ENCODE measurements at regions not wholly inside any gene's neighbourhood (a gene's known extent, or its start where the extent isn't known, plus 50 kb on each side); places are given as distances from the start of the nearest gene placed in this dataset.

DNA sequence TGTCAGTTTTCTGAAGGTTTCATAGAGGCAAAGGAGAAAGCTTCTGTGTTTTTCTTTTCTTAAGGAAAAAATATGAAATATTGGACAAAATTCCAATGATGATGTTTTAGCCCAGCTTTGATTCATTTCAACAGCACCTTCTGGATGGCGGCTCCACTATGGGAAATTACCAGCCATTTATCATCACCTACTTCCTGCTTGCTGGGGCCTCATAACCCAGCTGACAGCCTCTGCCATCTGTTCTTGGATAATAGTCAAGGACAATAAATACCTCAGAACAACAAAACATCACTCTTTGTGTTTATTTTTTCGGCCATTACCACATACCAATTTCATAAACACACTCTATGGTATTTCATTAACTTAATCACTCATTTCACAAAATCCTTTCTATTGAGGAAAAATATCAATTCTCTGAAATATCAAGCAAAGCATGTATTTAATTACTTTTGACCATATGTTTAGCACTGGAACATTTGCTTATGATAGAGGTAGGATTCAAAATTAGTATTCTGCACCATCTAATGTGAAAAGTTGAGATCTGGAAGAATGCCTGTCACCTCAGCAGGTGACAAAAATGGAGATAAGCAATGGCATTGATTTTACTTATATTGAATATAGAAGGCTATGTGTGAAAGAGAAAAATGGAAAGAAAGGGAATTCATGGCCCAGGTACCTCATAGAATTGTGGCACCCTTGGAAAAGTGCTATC is 629.7 kb downstream of the LIG4 start:
- H3K9ac ChIP-seq (ENCODE audit: extremely low read depth, low read length, poor library complexity, severe bottlenecking), result no peak overlapping the region
- DNase-seq, result no peak
- Mint-ChIP-seq H3K4me3 (no peak overlapping the region), H3K9me3 (no peaks in the 10 kb centered on the region), H3K27ac (no peak overlapping the region), H3K4me1 (peaks cover 12% of the 10 kb centered on the region), H3K27me3 (ENCODE audit: insufficient read depth) (no peaks in the 10 kb centered on the region), H3K36me3 (ENCODE audit: low read depth) (no peaks in the 10 kb centered on the region)
- WGBS, 2 experiments (ENCODE audit: insufficient coverage in 1 of 2, insufficient read length in 1 of 2), result 85% methylated on average over 2 of the region's 2 CpGs; no CpG with 5 or more reads in 1 of the 2 experiments
- no peaks in the 10 kb centered on the region for H3K36me3 ChIP-seq (ENCODE audit: control insufficient read depth, insufficient read depth, low read length)
- H3K27ac ChIP-seq (ENCODE audit: low read depth, low read length), result no peak overlapping the region
- H3K4me3 ChIP-seq (ENCODE audit: low read length), result no peak overlapping the region
- H3K9me3 ChIP-seq (ENCODE audit: control insufficient read depth, low read length), result no peaks in the 10 kb centered on the region
- peaks cover 3% of the 10 kb centered on the region for H3K4me1 ChIP-seq (ENCODE audit: control insufficient read depth, insufficient read depth, low read length)
- TF ChIP-seq, protein P1, sequence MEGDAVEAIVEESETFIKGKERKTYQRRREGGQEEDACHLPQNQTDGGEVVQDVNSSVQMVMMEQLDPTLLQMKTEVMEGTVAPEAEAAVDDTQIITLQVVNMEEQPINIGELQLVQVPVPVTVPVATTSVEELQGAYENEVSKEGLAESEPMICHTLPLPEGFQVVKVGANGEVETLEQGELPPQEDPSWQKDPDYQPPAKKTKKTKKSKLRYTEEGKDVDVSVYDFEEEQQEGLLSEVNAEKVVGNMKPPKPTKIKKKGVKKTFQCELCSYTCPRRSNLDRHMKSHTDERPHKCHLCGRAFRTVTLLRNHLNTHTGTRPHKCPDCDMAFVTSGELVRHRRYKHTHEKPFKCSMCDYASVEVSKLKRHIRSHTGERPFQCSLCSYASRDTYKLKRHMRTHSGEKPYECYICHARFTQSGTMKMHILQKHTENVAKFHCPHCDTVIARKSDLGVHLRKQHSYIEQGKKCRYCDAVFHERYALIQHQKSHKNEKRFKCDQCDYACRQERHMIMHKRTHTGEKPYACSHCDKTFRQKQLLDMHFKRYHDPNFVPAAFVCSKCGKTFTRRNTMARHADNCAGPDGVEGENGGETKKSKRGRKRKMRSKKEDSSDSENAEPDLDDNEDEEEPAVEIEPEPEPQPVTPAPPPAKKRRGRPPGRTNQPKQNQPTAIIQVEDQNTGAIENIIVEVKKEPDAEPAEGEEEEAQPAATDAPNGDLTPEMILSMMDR (conservative IDR thresholded peaks at IDR 0.05), result no peak
- H3K27me3 ChIP-seq (ENCODE audit: control insufficient read depth, insufficient read depth, low read length, poor library complexity, severe bottlenecking), result no peaks in the 10 kb centered on the region

DNA sequence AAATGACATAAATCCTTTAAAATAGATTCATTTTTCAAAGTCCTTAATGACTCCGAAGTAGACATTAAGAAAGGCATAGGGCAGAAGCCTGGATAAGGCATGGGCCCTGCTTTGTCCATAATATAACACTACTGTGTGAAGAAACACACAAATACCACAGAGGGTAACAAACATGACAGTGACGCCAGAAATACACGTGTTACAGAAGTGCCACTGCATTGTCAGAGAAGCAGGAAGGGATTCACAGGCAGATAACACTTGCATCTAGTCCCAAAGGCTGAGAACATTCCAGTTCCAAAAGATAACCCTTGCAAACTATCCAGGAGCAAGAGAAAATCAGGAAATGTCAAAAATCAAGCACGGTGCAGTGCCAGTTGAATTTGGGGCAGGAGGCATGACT is 633.2 kb downstream of the LIG4 start:
- peaks cover 4% of the 10 kb centered on the region for H3K9me3 Mint-ChIP-seq
- H3K4me1 Mint-ChIP-seq, result peaks cover 13% of the 10 kb centered on the region
- Histone ChIP-seq H3K9me3 (ENCODE audit: control insufficient read depth, low read length) (no peaks in the 10 kb centered on the region), H3K4me3 (ENCODE audit: low read length) (no peak overlapping the region), H3K36me3 (ENCODE audit: control insufficient read depth, insufficient read depth, low read length) (no peaks in the 10 kb centered on the region), H3K9ac (ENCODE audit: extremely low read depth, low read length, poor library complexity, severe bottlenecking) (no peak overlapping the region), H3K4me1 (ENCODE audit: control insufficient read depth, insufficient read depth, low read length) (peaks cover 3% of the 10 kb centered on the region), H3K27ac (ENCODE audit: low read depth, low read length) (no peak overlapping the region), H3K27me3 (ENCODE audit: control insufficient read depth, insufficient read depth, low read length, poor library complexity, severe bottlenecking) (no peaks in the 10 kb centered on the region)
- no peak for DNase-seq
- TF ChIP-seq, protein P1 (conservative IDR thresholded peaks at IDR 0.05), result no peak
- H3K4me3 Mint-ChIP-seq, result no peak overlapping the region
- peaks cover 2% of the 10 kb centered on the region for H3K27me3 Mint-ChIP-seq (ENCODE audit: insufficient read depth)
- 93 to 100% methylated on average over 3 to 4 of the region's 4 CpGs for WGBS, 2 experiments (ENCODE audit: insufficient coverage in 1 of 2, insufficient read length in 1 of 2)
- no peaks in the 10 kb centered on the region for H3K36me3 Mint-ChIP-seq (ENCODE audit: low read depth)
- no peak overlapping the region for H3K27ac Mint-ChIP-seq

DNA sequence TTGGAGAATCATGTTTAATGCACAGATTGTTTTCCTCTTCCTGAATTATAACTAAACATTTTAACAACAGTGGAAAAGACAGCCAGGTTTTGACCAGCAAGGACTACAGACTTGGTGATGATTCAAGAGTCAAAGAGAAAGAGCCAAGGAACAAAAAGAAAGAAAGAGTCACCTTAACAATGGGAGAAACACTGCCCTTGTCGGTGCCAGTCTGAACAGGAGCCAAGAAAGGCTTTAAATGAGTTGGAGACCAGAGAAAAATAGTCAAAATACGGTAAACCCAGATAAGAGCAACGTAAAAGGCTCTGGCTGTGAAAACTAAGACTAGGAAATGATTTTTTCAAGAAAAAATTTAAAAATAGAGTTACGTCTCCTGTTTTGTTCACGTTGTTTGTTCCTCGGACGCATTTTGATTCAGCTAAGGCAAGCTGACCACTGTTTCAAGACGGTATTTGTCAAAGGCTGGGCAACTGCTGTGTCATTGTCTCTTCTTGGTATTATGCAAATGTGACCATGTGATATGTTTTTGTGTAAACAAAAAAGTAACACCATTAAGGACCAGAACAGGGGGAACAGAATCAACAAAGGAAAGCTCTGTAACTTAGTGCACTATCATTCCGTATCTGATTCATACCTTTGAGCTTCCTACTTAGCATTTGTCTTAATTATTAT is 634.5 kb downstream of the LIG4 start:
- peaks cover 2% of the 10 kb centered on the region for H3K27me3 Mint-ChIP-seq (ENCODE audit: insufficient read depth)

More for the DNA sequence above, 634.5 kb downstream of the LIG4 start:
- Mint-ChIP-seq H3K9me3 (peaks cover 4% of the 10 kb centered on the region), H3K4me3 (no peak overlapping the region), H3K4me1 (peaks cover 21% of the 10 kb centered on the region), H3K36me3 (ENCODE audit: low read depth) (no peaks in the 10 kb centered on the region), H3K27ac (peak overlapping the region; percentile 12)
- no peaks in the 10 kb centered on the region for H3K36me3 ChIP-seq (ENCODE audit: control insufficient read depth, insufficient read depth, low read length)
- WGBS, 2 experiments (ENCODE audit: insufficient coverage in 1 of 2, insufficient read length in 1 of 2), result 39 to 49% methylated on average over 8 of the region's 9 CpGs
- TF ChIP-seq, protein P1 (conservative IDR thresholded peaks at IDR 0.05), result no peak
- no peak for DNase-seq
- H3K9me3 ChIP-seq (ENCODE audit: control insufficient read depth, low read length), result no peaks in the 10 kb centered on the region
- peaks cover 3% of the 10 kb centered on the region for H3K4me1 ChIP-seq (ENCODE audit: control insufficient read depth, insufficient read depth, low read length)
- H3K27ac ChIP-seq (ENCODE audit: low read depth, low read length), result no peak overlapping the region
- H3K27me3 ChIP-seq (ENCODE audit: control insufficient read depth, insufficient read depth, low read length, poor library complexity, severe bottlenecking), result no peaks in the 10 kb centered on the region
- H3K9ac ChIP-seq (ENCODE audit: extremely low read depth, low read length, poor library complexity, severe bottlenecking), result no peak overlapping the region
- H3K4me3 ChIP-seq (ENCODE audit: low read length), result no peak overlapping the region
